NCI-H2227 treated with DMSO at 0.1 percent for 48 hours (cell line): ENCODE measurements at regions not wholly inside any gene's neighbourhood (a gene's known extent, or its start where the extent isn't known, plus 50 kb on each side); places are given as distances from the start of the nearest gene placed in this dataset.
"Not testable (repeated sequence)": the region's sequence is repeated elsewhere in the genome, so short reads cannot be mapped to it uniquely, and the experiment has no call there.

ENCODE experiments used
- DNase-seq: peaks from one replicate; lab custom pipeline; 2025; lab: John Stamatoyannopoulos, UW

GRCh38 chr6:12348530-12349511, 58.7 kb downstream of the EDN1 start:
- no peak for DNase-seq

GRCh38 chr6:12350644-12351170, 60.5 kb downstream of the EDN1 start:
- no peak for DNase-seq

DNA sequence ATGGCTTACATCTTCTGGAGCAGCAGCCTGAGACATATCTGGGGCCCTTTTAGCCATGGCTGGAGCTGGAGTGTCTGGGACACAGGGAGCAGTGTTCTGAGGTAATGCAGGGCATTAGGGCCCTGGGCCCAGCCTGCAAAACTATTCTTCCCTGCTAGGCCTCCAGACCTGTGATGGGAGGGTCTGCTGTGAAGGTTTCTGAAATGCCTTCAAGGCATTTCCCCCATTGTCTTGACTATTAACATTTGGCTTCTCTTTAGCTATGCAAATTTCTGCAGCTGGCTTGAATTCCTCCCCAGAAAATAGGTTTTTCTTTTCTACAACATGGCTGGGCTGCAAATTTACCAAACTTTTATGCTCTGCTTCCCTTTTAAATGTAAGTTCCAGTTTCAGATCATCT, 61.5 kb downstream of the EDN1 start:
- DNase-seq, result no peak

DNA sequence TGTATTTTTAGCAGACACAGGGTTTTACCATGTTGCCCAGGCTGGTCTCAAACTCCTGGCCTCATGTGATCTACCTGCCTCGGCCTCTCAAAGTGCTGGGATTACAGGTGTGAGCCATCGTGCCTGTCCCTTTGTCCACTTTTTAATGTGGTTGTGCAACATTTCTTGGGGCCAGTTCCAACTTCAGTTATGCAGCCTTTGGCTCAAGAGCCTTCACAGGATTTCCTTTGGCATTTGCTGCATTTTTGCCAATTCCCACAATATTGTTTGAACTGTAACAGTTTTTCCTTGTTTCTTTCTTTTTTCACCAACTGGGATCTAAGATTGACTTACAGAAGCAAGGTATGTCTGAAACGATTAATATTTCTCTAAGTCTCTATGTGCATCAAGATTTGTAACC, 63.6 kb downstream of the EDN1 start:
- DNase-seq, result no peak

GRCh38 chr6:12354499-12354898, 64.3 kb downstream of the EDN1 start:
- DNase-seq, result no peak

DNA sequence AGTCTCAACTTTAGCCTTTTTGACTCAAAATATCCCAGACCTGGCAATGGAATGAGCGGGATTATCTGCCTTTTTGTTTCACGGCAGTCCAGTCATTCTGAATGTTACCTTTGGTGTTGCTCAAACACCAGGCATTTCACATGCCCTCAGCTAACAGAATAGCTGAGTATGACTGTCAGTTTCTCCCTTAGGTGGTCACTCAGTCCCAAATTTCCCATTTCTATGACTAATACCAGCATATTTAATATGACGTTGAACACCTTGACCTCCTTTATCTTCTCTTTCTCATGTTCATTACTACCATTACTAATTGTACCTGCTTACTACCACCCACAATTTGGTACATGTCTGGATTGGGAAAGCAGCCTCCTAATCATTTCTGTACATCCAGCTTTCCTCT, 65.2 kb downstream of the EDN1 start:
- DNase-seq, result no peak

DNA sequence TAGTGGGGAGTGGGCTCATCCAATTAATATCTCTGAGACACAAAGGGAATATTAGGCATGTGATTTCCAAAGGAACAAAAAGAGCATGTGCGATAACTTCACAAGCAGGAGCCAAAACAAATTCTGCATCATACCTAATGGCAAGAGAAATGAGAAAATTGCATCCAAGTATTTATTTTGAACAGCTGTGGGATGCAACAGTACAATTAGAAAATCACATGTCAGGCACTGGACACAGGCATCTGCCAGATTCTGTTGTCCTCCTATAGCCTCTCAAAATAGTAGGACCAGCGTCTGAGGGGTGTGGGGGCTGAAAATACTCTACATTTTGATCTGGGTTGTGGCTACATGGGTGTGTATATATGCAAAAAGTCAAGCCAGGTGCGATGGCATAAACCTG, 66.3 kb downstream of the EDN1 start:
- DNase-seq, result no peak

GRCh38 chr6:12356983-12357972, 67.1 kb downstream of the EDN1 start:
- no peak for DNase-seq

GRCh38 chr6:12359036-12359435, 68.9 kb downstream of the EDN1 start:
- no peak for DNase-seq

DNA sequence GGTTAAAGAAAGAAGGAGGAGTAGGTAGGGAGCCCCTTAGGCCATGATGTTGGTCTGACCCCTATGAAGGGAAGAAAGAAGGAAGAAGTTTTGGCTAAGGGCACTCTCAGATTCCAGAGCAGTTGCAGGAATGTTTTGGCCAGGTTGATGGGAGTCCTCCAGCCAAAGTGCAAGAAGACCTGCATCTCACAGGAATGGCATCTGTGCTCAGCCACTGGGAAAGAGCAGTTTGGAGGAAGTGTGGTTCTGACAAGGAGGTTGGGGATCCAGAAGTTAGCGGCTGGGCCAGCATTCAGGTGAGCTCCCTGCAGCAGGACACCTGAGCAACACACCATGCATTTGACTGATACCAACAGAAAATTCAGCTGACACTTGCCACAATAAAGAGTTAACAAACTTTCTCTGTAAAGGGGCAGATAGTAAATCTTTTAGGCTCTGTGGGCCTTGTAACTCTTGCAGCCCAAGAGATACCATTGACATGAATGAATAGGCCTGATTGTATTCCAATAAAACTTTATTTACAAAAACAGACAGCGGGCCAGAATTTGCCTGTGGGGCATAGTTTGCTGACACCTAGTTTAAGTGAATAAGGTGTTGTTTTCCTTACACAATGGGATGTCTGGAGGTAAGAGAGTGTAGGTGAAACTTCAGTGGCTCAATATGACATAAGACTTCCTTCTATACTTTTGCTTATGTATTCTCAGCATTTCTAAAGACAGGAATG, 71.0 kb downstream of the EDN1 start:
- no peak for DNase-seq

GRCh38 chr6:12363277-12363650, 73.1 kb downstream of the EDN1 start:
- DNase-seq, result not testable (repeated sequence)

- no peak for DNase-seq
Measured at GRCh38 chr6:12363651-12364381, 73.7 kb downstream of the EDN1 start.

DNA sequence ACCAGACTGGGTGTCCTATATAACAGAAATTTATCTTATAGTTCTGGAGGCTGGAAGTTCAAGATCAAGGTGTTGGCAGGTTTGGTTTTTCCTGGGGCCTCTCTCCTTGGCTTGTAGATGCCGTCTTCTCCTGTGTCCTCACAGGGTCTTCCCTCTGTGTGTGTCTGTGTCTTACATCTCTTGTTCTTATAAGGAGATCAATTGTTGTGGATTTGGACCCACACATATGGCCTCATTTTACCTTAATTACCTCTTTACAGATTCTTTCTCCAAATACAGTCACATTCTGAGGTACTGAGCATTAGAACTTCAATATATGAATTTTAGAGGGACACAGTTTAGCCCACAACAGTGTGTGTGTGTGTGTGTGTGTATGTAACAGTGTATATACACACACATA, 74.5 kb downstream of the EDN1 start:
- DNase-seq, result no peak

DNA sequence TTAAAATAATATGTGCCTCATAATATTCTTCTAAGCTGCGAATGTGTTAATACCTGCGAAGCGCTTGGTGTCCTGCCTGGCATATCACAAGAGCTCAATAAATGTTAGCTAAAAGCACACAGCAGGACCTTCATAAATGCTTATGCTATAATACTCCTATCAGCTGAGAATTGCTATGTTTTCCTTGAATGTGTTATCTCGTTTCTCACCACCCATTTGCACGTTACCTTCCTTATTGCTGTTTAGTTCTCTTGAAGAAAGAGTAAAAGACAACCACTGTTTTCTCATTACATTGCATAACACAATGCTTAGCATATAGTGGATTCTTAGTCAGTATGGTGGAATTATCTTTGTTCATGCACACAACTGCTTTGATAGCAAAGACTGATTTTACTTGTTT, 76.6 kb downstream of the EDN1 start:
- DNase-seq, result no peak

DNA sequence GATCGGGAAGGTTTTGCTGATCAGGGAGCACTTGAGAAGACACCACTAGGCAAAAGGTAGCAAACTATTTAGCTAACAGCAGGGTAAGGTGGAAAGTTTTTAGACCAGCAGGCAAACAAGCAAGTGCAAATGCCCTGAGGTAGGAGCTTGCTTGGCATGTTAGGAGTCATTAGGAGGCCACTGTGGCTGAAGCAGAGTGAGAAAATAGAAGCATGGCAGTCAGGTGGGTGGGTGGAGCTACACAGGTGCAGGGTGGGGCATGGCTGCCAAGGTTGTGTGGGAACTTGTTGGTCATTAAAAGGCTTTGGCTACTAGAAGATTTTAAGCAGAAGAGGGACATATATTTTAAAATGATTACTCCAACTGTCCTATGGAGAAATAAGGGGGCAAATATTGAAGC, 77.3 kb downstream of the EDN1 start:
- DNase-seq, result no peak

DNA sequence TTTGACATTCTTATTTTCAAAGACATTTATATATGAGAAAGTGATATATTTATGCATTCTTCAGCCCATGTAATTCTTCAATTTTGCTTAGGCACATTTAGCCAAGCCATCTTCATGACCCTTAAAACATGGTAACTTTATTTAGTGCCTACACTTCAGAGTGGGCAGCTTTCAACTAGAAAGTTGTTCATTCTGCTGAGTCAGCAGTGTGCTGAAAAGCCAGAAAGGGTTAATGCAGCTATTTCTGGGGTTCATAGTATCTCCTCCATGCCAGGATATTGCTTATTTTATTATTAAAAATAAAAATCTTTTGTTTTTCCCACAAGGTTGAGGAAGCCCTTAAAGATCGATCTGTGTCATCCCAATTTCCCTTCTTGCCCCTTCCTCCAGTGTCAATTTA, 79.2 kb downstream of the EDN1 start:
- DNase-seq, result no peak

- no peak for DNase-seq
Measured at GRCh38 chr6:12369781-12370262, 79.7 kb downstream of the EDN1 start.

DNA sequence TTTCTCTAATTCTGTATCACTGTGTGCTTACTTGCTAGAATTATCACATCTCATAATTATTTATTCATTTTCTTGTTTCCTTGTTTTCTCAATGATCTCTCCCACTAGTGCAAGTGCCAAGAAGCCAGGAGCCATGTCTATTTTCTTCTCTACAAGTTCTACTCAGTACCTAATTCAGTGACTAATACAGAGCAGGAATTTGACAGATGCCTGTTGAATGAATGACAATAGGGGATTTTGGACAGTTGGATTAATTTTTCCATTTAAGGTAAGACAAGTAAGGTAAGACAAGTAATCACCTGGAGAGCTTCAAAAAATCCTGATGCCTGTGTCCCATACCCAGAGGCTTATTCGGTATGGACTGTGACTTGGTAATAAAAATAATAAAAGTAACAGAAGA, 81.0 kb downstream of the EDN1 start:
- no peak for DNase-seq

GRCh38 chr6:12371641-12372146, 81.5 kb downstream of the EDN1 start:
- no peak for DNase-seq

- no peak for DNase-seq
Measured at GRCh38 chr6:12379181-12379580, 89.0 kb downstream of the EDN1 start.

DNA sequence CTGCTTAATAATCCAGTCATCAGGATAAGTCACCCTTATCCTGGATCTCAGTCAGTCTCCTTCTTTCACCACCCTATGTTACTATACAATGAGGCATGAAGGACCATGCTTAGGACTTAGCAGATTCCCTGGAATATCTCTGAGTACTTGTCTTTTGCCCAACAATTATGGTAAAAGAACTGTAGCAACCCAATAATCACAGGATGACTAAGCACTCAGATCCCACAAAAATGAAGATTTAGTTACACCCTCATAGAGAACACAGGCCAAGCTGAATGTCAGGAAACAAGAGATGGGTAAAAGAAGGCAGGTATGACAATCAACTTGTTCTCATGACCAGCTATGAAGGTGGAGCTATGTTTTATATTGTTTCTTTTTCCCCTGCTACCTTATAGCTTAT, 91.4 kb downstream of the EDN1 start:
- no peak for DNase-seq
